NCI-H774 (cell line): ENCODE measurements at regions not wholly inside any gene's neighbourhood (a gene's known extent, or its start where the extent isn't known, plus 50 kb on each side); places are given as distances from the start of the nearest gene placed in this dataset.
"Not testable (repeated sequence)": the region's sequence is repeated elsewhere in the genome, so short reads cannot be mapped to it uniquely, and the experiment has no call there.

Experiments
- DNase-seq: peaks from one replicate; lab custom pipeline; 2025; lab: John Stamatoyannopoulos, UW

- no peak for DNase-seq
Observed at GRCh38 chr3:176074096-176074495, 1123.2 kb downstream of the TBL1XR1 start.

DNA sequence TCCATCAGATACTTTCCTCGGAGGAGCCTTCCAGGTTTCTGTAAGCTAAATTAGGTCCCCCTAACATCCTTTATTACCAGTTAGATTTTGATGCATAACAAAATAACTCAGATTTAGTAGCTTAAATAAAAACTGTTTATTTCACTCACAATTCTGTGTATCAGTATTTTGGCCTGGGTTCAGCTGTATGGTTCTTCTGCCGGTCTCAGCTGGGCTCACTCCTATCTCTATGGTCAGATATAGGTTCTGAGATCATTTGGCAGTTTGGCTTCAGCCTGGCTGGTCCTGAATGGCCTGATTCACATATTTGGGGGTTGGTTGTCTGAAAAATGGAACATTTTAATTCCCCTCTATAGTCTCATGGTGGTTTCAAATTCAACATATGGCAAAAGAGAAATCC lies 1125.3 kb downstream of the TBL1XR1 start:
- no peak for DNase-seq

DNA sequence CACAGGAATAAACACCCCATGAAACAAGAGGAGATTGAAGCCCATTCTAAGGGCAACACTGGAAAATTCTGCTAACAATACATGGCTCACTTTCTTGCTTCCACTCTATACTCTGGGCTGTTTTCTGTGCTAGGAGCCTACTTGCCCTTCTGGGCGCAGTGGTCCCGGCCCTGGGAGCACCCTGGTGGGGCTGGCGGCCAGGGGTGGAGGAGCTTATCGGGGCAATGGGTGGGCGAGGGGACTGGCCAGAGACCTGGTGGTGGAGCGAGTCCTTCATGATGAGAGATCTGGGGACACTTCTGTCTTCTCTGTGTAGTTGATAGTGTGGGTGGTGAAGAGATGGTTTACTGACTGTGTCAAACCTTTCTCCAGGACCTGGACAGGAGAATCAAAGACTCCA lies 1128.5 kb downstream of the TBL1XR1 start:
- no peak for DNase-seq

- DNase-seq, result no peak
Observed at GRCh38 chr3:176058856-176059255, 1138.4 kb downstream of the TBL1XR1 start.

DNA sequence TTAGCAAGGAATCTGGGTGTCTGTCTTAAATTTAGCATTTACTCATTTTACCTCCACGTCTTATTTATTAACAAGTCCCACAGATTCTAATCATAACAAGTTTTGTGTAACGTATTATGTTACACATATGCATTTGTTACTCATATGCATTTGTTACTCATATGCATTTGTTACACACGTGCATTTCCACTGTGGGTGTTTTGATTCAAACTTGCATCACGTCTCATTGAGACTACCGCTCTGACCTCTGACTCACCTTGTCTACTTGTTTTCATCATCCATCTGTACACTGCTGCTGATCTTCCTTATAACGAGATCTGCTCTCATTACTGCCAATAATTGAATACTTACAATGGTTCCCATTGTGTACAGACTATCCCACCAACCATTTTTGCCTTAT lies 1141.4 kb downstream of the TBL1XR1 start:
- no peak for DNase-seq

DNA sequence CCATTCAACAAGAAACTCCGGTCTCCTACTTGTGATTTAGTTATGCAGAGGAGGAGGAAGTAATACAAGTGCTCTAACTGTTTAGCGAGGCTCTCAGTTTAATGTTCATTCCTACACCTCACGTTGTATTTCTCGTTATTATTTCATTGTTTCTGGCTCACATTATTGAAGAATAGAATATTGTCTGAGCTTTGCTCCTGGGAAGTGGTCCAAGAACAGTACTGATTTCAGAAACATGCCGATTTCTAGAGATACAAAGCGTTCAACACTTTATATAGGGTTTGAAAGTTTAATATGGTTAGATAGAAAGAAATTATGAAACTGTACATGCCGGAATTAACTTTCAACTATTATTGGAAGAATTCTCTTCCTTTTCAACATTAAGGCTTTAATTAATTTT lies 1145.5 kb downstream of the TBL1XR1 start:
- DNase-seq, result no peak

DNA sequence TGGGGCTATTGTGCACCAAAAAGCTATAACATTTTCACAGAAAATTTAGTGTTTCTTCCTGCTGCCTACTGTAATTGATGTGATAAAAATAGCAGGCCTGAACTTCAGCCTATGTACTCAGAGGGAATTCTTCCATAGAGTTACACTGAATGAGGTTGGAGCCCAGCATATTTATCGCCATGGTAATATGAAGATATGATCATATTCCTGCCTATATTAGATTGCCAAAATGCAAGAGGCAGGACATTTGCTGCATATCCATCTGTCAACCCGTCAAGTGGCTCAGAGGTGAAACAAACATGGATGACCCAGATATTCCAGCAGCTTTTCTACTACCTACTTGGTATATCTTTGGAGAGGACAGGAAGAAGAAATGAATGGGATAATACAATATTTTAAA lies 1150.6 kb downstream of the TBL1XR1 start:
- no peak for DNase-seq

DNA sequence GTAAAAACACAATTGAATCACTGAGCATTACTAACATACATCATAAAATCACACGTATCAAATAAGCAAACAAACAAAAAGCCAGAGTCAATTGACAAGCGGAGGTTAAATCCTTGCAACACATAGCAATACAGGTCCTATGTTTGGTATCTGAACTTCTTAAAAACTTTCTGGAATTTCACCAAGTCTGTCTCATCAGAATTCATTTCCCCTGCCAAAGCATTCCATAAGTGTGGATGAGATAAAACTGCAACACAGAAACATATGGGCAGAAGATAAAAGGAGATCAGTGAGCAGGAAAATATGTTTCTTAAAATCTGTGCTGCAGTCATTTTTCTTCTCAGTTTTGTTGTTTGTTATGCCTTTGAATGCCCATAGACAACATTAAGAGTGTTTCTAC lies 1155.5 kb downstream of the TBL1XR1 start:
- no peak for DNase-seq

DNA sequence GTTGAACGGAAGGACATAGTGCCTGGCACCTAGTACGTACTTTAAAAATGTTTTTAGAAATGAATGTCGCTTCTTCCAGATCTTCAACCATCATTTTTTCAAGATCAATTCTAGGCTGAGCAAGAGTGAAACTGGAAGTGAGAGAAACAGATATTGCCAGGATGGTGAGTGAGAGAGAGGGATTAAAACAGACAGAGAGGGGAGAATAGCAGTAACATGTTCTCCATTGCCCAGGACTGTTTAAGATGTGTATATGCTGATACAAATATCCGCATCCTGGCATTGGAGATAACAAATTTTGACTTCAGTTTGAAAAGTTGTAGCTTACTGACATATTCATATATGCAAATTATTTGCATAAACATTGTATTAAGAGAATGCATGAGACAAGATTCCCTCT lies 1156.1 kb downstream of the TBL1XR1 start:
- no peak for DNase-seq

DNA sequence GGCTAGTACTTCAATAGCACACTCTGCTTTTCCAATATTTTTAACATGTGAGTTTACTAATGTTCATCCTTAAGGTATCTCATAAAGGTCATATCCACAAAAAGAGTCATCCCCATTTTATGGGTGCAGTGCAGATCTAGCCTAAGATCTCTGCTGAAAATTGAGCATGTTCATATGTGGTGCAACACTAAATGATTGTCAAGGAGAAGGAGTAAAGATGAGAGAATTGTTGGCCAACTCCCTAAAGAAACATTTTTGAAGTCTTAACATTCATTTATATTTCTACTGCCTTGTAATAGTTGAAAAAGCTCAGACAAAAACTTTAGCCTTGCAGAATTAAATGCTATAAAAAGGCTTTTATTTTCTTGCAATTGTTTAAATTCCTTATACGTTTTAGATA lies 1159.6 kb downstream of the TBL1XR1 start:
- DNase-seq, result no peak

DNA sequence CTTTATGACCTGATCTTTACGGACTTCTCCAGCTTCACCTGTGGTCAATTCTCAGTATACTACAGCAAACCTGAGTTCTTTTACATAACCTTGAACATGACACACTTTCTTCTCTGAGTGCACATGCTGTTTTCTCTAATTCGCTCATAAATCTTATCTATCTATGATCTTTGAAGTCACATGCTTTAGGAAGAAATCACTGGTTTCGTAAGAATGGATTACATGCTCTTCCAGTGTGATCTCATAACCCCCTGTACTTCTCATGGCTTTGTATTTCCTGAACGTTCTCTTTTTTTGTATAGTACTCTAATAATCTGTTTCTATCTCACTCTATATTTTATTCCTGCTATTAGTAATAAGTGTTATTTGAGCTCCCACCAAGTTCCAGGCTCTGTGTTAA lies 1165.2 kb downstream of the TBL1XR1 start:
- no peak for DNase-seq

DNA sequence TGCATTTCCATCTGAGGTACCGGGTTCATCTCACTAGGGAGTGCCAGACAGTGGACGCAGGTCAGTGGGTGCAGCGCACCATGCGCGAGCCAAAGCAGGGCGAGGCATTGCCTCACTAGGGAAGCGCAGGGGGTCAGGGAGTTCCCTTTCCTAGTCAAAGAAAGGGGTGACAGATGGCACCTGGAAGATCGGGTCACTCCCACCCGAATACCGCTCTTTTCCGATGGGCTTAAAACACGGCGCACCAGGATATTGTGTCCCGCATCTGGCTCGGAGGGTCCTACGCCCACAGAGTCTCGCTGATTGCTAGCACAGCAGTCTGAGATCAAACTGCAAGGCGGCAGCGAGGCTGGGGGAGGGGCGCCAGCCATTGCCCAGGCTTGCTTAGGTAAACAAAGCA lies 1157.1 kb downstream of the NAALADL2 start:
- DNase-seq, result not testable (repeated sequence)

GRCh38 chr3:176015228-176015627 lies 1156.1 kb downstream of the NAALADL2 start:
- not testable (repeated sequence) for DNase-seq

GRCh38 chr3:176009256-176009655 lies 1150.1 kb downstream of the NAALADL2 start:
- DNase-seq, result no peak

GRCh38 chr3:176005564-176005963 lies 1146.4 kb downstream of the NAALADL2 start:
- no peak for DNase-seq

DNA sequence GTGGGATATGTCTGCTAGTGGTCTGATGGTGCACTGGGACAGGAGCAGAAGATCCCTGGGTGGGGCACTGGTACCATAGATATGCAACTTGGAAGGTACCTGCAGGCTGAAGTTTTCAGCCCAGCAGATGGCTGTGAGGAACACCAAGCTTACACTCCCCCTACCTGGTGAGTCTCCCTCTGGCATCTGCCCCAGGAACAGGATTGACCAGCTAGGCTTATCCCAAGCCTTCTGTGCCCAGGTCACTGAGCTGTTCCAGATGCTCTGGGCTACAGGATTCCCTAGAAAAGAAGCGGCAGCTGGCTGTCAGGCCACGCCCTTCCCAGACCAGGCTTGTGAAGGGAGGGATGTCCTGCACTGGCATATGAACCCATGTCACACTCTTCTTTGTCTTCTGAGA lies 1130.0 kb downstream of the NAALADL2 start:
- DNase-seq, result no peak

DNA sequence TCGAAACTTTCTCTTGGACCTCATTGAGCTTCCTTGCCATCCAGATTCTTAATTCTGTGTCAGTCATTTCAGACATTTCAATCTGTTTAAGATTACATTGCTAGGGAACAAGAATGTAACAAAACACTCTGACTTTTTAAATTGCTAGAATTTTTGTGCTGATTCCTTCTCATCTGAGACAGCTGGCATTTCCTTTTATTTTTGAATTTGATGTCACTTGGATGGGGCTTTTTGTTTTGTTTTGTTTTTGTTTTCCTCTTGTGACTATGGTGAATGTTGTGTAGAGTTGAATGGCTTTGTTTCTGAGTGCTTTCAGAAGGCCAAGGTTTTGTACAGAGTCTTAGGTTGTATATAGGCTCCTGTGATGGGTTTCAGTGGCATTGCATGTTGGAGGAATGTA lies 1129.3 kb downstream of the NAALADL2 start:
- DNase-seq, result no peak

GRCh38 chr3:175985781-175986180 lies 1126.6 kb downstream of the NAALADL2 start:
- no peak for DNase-seq

DNA sequence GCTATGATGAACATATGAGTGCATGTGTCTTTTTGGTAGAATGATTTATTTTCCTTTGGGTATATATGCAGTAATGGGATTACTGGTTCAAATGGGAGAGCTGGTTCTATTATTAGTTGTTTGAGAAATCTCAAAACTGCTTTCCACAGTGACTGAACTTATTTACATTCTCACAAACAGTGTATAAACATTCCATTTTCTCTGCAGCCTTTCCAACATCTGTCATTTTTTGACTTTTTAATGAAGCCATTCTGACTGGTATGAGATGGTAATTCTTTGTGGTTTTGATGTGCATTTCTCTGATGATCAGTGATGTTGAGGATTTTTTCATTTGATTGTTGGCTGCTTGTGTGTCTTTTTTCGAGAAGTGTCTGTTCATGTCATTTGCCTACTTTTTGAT lies 1124.2 kb downstream of the NAALADL2 start:
- no peak for DNase-seq

DNA sequence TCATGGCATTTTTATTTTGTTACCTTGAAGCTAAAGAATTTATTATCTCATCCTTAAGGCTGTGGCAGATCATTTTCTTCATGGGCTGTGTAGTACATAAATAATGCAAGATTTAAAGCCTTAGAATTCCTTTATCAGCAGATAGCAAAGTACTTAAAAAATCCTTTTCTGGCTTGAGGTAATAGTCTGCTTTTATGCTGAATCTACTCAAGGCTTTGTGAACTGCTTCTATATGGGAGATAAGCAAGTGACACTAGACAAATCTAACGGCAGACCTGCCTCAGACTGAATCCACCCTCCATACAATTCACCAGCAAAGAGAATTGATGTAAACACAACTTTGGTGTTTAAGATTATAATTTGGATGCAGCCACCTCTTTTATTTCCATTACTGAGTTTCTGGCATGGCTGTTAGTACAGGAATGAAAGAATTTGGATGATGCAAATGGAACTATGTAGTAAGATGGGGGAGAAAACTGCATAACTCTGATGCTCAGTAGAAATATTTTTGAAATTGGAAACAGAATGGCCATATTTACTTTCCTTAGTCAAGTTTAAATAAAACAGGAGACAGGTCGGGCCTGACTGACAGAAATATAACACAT lies 1121.5 kb downstream of the NAALADL2 start:
- no peak for DNase-seq

GRCh38 chr3:175977968-175978752 lies 1119.0 kb downstream of the NAALADL2 start:
- no peak for DNase-seq

DNA sequence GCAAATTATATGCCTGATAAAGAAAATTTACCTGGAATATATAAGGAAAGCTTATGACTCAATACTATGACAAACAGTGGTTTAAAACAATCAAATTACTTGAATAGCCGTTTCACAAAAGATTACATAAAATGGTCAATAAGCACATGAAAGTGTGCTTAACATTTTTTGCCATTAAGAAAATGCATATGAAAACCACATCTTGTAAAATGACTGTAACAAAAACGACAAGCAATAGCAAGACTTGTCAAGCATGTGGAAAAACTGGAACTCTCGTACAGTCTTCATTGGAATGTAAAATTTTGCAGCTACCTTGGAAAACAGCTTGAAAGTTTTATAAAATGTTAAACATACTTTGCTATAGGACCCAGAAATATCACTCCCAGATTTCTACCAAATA lies 1110.3 kb downstream of the NAALADL2 start:
- DNase-seq, result no peak

DNA sequence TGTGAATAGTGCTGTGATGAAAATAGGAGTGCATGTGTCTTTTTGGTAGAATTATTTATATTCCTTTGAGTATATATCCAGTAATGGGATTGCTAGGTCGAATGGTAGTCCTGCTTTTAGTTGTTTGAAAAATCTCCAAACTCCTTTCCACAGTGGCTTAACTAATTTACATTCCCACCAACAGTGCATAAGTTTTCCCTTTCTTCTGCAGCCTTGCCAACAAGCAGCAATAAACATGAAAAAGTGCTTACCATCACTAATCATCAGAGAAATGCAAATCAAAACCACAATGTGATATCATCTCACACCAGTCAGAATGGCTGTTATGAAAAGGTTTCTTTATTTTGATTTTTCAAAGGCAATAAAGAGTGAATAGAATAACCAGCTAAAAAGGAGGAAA lies 1105.9 kb downstream of the NAALADL2 start:
- no peak for DNase-seq

- DNase-seq, result no peak
Observed at GRCh38 chr3:175957427-175957826, 1098.3 kb downstream of the NAALADL2 start.
